WTC11 (cell line): ENCODE measurements at regions not wholly inside any gene's neighbourhood (a gene's known extent, or its start where the extent isn't known, plus 50 kb on each side); places are given as distances from the start of the nearest gene placed in this dataset.

Experiments used
- ATAC-seq: fragments of 200-7000 bp; cut with Tn5 transposase; 2 replicates; pipeline ENCODE4 v1.10.0; 2021; ENCODE audit warnings: mild to moderate bottlenecking, moderate library complexity
- CTCF ChIA-PET: fragments of 300-600 bp; sonication (Branson Sonifier 250); formaldehyde crosslinking; loops from one replicate; lab custom pipeline; 2021; ENCODE audit warnings: antibody characterized with exemption; lab: Charles Lee
- POLR2A ChIA-PET: fragments of 350-600 bp; sonication (Branson Sonifier 250); formaldehyde crosslinking; loops from one replicate; lab custom pipeline; 2021; ENCODE audit warnings: antibody characterized with exemption; lab: Charles Lee
- DNase-seq: peaks from one replicate; pipeline ENCODE4 v3.0.0; 2021; ENCODE audit warnings: low spot score
- H3K27ac Mint-ChIP-seq: 2 replicates; pipeline ENCODE4 v1.8.0; 2021; ENCODE audit warnings: mixed read lengths
- H3K27me3 Mint-ChIP-seq: 2 replicates; pipeline ENCODE4 v1.8.0; 2021; ENCODE audit warnings: low read depth, mild to moderate bottlenecking, moderate library complexity, mixed read lengths
- H3K36me3 Mint-ChIP-seq: 2 replicates; pipeline ENCODE4 v1.8.0; 2021; ENCODE audit warnings: mixed read lengths
- H3K4me1 Mint-ChIP-seq: 2 replicates; pipeline ENCODE4 v1.8.0; 2022; ENCODE audit warnings: mixed read lengths
- H3K4me3 Mint-ChIP-seq: 2 replicates; pipeline ENCODE4 v1.8.0; 2021; ENCODE audit warnings: mild to moderate bottlenecking, moderate library complexity, mixed read lengths
- H3K9me3 Mint-ChIP-seq: 2 replicates; pipeline ENCODE4 v1.8.0; 2021; ENCODE audit warnings: mixed read lengths
- EMX1 ChIP-seq: fragments of 250-450 bp; sonication (Bioruptor Pico); IDR thresholded peaks from 2 replicates; pipeline ENCODE4 v1.8.0; 2021; ENCODE audit warnings: mild to moderate bottlenecking
- FOXP1 ChIP-seq: sonication (generic); formaldehyde crosslinking; IDR thresholded peaks from 2 replicates; pipeline ENCODE4 v1.8.0; 2022; ENCODE audit warnings: missing genetic modification reagents, mild to moderate bottlenecking, moderate library complexity, borderline replicate concordance
- IRF2 ChIP-seq: sonication (generic); formaldehyde crosslinking; IDR thresholded peaks from 2 replicates; pipeline ENCODE4 v1.8.0; 2022; ENCODE audit warnings: low read depth, missing genetic modification reagents, borderline replicate concordance
- NR2C2 ChIP-seq: sonication (generic); formaldehyde crosslinking; IDR thresholded peaks from 2 replicates; pipeline ENCODE4 v1.8.0; 2022; ENCODE audit warnings: mild to moderate bottlenecking, missing genetic modification reagents
- NR3C1 ChIP-seq: sonication (generic); formaldehyde crosslinking; conservative IDR thresholded peaks from 2 replicates; pipeline ENCODE4 v1.8.1; 2023; ENCODE audit warnings: low read depth, mild to moderate bottlenecking, missing genetic modification reagents
- SOX15 ChIP-seq: fragments of 250-450 bp; sonication (Bioruptor Pico); IDR thresholded peaks from 2 replicates; pipeline ENCODE4 v1.9.0; 2021; ENCODE audit warnings: mild to moderate bottlenecking
- USF1 ChIP-seq: sonication (generic); formaldehyde crosslinking; IDR thresholded peaks from 2 replicates; pipeline ENCODE4 v1.8.0; 2022; ENCODE audit warnings: mild to moderate bottlenecking, missing genetic modification reagents
- USF2 ChIP-seq: sonication (generic); formaldehyde crosslinking; IDR thresholded peaks from 2 replicates; pipeline ENCODE4 v1.8.1; 2023; ENCODE audit warnings: mild to moderate bottlenecking, missing genetic modification reagents, moderate library complexity
- ZMAT4 ChIP-seq: fragments of 250-450 bp; sonication (Bioruptor Pico); IDR thresholded peaks from 2 replicates; pipeline ENCODE4 v1.9.0; 2021; ENCODE audit warnings: mild to moderate bottlenecking
- ZNF219 ChIP-seq: sonication (generic); formaldehyde crosslinking; IDR thresholded peaks from 2 replicates; pipeline ENCODE4 v1.8.0; 2023; ENCODE audit warnings: missing genetic modification reagents, mild to moderate bottlenecking, borderline replicate concordance
- ZNF232 ChIP-seq: sonication (generic); formaldehyde crosslinking; IDR thresholded peaks from 2 replicates; pipeline ENCODE4 v1.8.0; 2022; ENCODE audit warnings: mild to moderate bottlenecking, missing genetic modification reagents
- ZNF396 ChIP-seq: fragments of 250-450 bp; sonication (Bioruptor Pico); IDR thresholded peaks from 2 replicates; pipeline ENCODE4 v1.8.0; 2021; ENCODE audit warnings: mild to moderate bottlenecking, moderate library complexity, borderline replicate concordance
- ZNF671 ChIP-seq: fragments of 250-450 bp; sonication (Bioruptor Pico); IDR thresholded peaks from 2 replicates; pipeline ENCODE4 v1.8.0; 2021; ENCODE audit warnings: mild to moderate bottlenecking
- TF ChIP-seq, protein P1 (sequence below): sonication (generic); formaldehyde crosslinking; IDR thresholded peaks from 2 replicates; pipeline ENCODE4 v1.8.1; 2022; ENCODE audit warnings: mild to moderate bottlenecking, missing genetic modification reagents, moderate library complexity, borderline replicate concordance
- TF ChIP-seq, protein P2 (sequence below): sonication (generic); formaldehyde crosslinking; IDR thresholded peaks from 2 replicates; pipeline ENCODE4 v1.8.0; 2023; ENCODE audit warnings: missing genetic modification reagents, mild to moderate bottlenecking, borderline replicate concordance
- TF ChIP-seq, protein P3 (sequence below): sonication (generic); formaldehyde crosslinking; IDR thresholded peaks from 2 replicates; pipeline ENCODE4 v1.8.1; 2023; ENCODE audit warnings: mild to moderate bottlenecking, missing genetic modification reagents, borderline replicate concordance
- TF ChIP-seq, protein P4 (sequence below): sonication (generic); formaldehyde crosslinking; IDR thresholded peaks from 2 replicates; pipeline ENCODE4 v1.8.0; 2022; ENCODE audit warnings: missing genetic modification reagents

DNA sequence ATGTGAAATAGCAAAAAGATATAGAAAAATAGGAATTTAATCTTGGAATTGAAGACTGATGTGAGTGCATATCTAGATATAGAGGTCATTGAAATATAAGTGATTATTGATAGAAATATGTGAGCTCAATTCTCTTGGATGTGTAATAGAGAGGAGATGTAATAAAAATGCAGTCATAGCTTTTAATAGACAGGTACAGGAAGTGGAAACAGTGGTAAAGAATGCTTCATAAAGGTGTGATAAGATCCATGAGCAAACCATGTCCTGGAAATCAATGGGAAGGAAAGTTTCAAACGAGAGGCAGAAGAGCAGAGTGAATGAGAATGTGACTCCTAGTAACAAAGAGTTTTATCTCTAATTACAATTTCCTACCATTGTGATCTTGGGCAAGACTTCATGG is 634.7 kb upstream of the ZNF804A start:
- no peak for ATAC-seq
- Mint-ChIP-seq H3K27ac (no peak overlapping the region), H3K4me1 (no peaks in the 10 kb centered on the region), H3K27me3 (no peaks in the 10 kb centered on the region), H3K4me3 (no peak overlapping the region), H3K36me3 (no peaks in the 10 kb centered on the region), H3K9me3 (no peaks in the 10 kb centered on the region)
- CTCF ChIA-PET: no interaction called here
- POLR2A ChIA-PET: no interaction called here
- DNase-seq: no peak
- TF ChIP-seq, protein P1, sequence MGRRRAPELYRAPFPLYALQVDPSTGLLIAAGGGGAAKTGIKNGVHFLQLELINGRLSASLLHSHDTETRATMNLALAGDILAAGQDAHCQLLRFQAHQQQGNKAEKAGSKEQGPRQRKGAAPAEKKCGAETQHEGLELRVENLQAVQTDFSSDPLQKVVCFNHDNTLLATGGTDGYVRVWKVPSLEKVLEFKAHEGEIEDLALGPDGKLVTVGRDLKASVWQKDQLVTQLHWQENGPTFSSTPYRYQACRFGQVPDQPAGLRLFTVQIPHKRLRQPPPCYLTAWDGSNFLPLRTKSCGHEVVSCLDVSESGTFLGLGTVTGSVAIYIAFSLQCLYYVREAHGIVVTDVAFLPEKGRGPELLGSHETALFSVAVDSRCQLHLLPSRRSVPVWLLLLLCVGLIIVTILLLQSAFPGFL (CRISPR knock-in tag): no peak
- TF ChIP-seq ZNF396 (CRISPR knock-in tag) (no peak), FOXP1 (CRISPR knock-in tag) (no peak), USF1 (CRISPR knock-in tag) (no peak), IRF2 (CRISPR knock-in tag) (no peak), NR2C2 (no peak), SOX15 (no peak), ZMAT4 (CRISPR knock-in tag) (no peak), USF2 (CRISPR knock-in tag) (no peak), ZNF232 (CRISPR knock-in tag) (no peak), ZNF219 (CRISPR knock-in tag) (no peak), NR3C1 (CRISPR knock-in tag) (no peak), ZNF671 (CRISPR knock-in tag) (no peak), EMX1 (CRISPR knock-in tag) (no peak)
- TF ChIP-seq, protein P2, sequence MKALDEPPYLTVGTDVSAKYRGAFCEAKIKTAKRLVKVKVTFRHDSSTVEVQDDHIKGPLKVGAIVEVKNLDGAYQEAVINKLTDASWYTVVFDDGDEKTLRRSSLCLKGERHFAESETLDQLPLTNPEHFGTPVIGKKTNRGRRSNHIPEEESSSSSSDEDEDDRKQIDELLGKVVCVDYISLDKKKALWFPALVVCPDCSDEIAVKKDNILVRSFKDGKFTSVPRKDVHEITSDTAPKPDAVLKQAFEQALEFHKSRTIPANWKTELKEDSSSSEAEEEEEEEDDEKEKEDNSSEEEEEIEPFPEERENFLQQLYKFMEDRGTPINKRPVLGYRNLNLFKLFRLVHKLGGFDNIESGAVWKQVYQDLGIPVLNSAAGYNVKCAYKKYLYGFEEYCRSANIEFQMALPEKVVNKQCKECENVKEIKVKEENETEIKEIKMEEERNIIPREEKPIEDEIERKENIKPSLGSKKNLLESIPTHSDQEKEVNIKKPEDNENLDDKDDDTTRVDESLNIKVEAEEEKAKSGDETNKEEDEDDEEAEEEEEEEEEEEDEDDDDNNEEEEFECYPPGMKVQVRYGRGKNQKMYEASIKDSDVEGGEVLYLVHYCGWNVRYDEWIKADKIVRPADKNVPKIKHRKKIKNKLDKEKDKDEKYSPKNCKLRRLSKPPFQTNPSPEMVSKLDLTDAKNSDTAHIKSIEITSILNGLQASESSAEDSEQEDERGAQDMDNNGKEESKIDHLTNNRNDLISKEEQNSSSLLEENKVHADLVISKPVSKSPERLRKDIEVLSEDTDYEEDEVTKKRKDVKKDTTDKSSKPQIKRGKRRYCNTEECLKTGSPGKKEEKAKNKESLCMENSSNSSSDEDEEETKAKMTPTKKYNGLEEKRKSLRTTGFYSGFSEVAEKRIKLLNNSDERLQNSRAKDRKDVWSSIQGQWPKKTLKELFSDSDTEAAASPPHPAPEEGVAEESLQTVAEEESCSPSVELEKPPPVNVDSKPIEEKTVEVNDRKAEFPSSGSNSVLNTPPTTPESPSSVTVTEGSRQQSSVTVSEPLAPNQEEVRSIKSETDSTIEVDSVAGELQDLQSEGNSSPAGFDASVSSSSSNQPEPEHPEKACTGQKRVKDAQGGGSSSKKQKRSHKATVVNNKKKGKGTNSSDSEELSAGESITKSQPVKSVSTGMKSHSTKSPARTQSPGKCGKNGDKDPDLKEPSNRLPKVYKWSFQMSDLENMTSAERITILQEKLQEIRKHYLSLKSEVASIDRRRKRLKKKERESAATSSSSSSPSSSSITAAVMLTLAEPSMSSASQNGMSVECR: no peak
- TF ChIP-seq, protein P3, sequence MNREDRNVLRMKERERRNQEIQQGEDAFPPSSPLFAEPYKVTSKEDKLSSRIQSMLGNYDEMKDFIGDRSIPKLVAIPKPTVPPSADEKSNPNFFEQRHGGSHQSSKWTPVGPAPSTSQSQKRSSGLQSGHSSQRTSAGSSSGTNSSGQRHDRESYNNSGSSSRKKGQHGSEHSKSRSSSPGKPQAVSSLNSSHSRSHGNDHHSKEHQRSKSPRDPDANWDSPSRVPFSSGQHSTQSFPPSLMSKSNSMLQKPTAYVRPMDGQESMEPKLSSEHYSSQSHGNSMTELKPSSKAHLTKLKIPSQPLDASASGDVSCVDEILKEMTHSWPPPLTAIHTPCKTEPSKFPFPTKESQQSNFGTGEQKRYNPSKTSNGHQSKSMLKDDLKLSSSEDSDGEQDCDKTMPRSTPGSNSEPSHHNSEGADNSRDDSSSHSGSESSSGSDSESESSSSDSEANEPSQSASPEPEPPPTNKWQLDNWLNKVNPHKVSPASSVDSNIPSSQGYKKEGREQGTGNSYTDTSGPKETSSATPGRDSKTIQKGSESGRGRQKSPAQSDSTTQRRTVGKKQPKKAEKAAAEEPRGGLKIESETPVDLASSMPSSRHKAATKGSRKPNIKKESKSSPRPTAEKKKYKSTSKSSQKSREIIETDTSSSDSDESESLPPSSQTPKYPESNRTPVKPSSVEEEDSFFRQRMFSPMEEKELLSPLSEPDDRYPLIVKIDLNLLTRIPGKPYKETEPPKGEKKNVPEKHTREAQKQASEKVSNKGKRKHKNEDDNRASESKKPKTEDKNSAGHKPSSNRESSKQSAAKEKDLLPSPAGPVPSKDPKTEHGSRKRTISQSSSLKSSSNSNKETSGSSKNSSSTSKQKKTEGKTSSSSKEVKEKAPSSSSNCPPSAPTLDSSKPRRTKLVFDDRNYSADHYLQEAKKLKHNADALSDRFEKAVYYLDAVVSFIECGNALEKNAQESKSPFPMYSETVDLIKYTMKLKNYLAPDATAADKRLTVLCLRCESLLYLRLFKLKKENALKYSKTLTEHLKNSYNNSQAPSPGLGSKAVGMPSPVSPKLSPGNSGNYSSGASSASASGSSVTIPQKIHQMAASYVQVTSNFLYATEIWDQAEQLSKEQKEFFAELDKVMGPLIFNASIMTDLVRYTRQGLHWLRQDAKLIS (CRISPR knock-in tag): no peak
- TF ChIP-seq, protein P4, sequence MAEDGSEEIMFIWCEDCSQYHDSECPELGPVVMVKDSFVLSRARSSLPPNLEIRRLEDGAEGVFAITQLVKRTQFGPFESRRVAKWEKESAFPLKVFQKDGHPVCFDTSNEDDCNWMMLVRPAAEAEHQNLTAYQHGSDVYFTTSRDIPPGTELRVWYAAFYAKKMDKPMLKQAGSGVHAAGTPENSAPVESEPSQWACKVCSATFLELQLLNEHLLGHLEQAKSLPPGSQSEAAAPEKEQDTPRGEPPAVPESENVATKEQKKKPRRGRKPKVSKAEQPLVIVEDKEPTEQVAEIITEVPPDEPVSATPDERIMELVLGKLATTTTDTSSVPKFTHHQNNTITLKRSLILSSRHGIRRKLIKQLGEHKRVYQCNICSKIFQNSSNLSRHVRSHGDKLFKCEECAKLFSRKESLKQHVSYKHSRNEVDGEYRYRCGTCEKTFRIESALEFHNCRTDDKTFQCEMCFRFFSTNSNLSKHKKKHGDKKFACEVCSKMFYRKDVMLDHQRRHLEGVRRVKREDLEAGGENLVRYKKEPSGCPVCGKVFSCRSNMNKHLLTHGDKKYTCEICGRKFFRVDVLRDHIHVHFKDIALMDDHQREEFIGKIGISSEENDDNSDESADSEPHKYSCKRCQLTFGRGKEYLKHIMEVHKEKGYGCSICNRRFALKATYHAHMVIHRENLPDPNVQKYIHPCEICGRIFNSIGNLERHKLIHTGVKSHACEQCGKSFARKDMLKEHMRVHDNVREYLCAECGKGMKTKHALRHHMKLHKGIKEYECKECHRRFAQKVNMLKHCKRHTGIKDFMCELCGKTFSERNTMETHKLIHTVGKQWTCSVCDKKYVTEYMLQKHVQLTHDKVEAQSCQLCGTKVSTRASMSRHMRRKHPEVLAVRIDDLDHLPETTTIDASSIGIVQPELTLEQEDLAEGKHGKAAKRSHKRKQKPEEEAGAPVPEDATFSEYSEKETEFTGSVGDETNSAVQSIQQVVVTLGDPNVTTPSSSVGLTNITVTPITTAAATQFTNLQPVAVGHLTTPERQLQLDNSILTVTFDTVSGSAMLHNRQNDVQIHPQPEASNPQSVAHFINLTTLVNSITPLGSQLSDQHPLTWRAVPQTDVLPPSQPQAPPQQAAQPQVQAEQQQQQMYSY (CRISPR knock-in tag): no peak
